OCI-LY7 (cell line): ENCODE measurements at regions not wholly inside any gene's neighbourhood (a gene's known extent, or its start where the extent isn't known, plus 50 kb on each side); places are given as distances from the start of the nearest gene placed in this dataset.

ENCODE experiments used
- BruUV-seq: library from RNA; stranded (reverse); fragments of 400-500 nt; replicated peaks from 2 replicates; lab custom pipeline; 2021; lab: Mats Ljungman, UMichigan
- CTCF ChIA-PET: fragments of 300-600 bp; sonication (Branson Sonifier 250); formaldehyde crosslinking; loops from one replicate; lab custom pipeline; 2022; ENCODE audit warnings: antibody characterized with exemption; ENCODE audit not compliant: unreplicated experiment; lab: Charles Lee
- POLR2A ChIA-PET: fragments of 300-600 bp; sonication (Branson Sonifier 250); formaldehyde crosslinking; loops from one replicate; lab custom pipeline; 2022; ENCODE audit warnings: antibody characterized with exemption; lab: Charles Lee
- DNase-seq: peaks from one replicate; pipeline ENCODE4 v3.0.0-alpha.2; 2015; ENCODE audit warnings: low spot score
- H2AFZ ChIP-seq: fragments of 200-600 bp; sonication (generic), shearing (Covaris generic); 2 replicates; pipeline ENCODE4 v1.6.1; 2014; ENCODE audit warnings: mild to moderate bottlenecking, antibody characterized with exemption, low read length, moderate library complexity
- H3K27ac ChIP-seq: fragments of 200-600 bp; sonication (generic); 2 replicates; pipeline ENCODE4 v1.5.1; 2014; ENCODE audit warnings: mixed run types, low read depth, mild to moderate bottlenecking, moderate library complexity, low read length, inconsistent platforms; ENCODE audit not compliant: poor library complexity, severe bottlenecking
- H3K36me3 ChIP-seq: fragments of 200-600 bp; sonication (generic); 2 replicates; pipeline ENCODE4 v1.6.1; 2014; ENCODE audit warnings: mild to moderate bottlenecking, antibody characterized with exemption, low read length, moderate library complexity, mixed read lengths; ENCODE audit not compliant: insufficient read depth
- H3K4me1 ChIP-seq: fragments of 200-600 bp; sonication (generic); 2 replicates; pipeline ENCODE4 v1.5.1; 2014; ENCODE audit warnings: mild to moderate bottlenecking, low read length; ENCODE audit not compliant: insufficient read depth, poor library complexity, severe bottlenecking
- H3K4me2 ChIP-seq: fragments of 200-600 bp; sonication (generic); 2 replicates; pipeline ENCODE4 v1.6.1; 2014; ENCODE audit warnings: mild to moderate bottlenecking, low read length
- H3K4me3 ChIP-seq: fragments of 200-600 bp; sonication (generic); 2 replicates; pipeline ENCODE4 v1.5.1; 2014; ENCODE audit warnings: mild to moderate bottlenecking, low read depth, low read length; ENCODE audit not compliant: poor library complexity, severe bottlenecking
- H3K79me2 ChIP-seq: fragments of 200-600 bp; sonication (generic); 2 replicates; pipeline ENCODE4 v1.6.1; 2016; ENCODE audit warnings: low read depth, mild to moderate bottlenecking, low read length, moderate library complexity, mixed read lengths; ENCODE audit not compliant: insufficient read depth
- H3K9me2 ChIP-seq: fragments of 200-600 bp; sonication (generic); 2 replicates; pipeline ENCODE4 v1.6.1; 2016; ENCODE audit warnings: mild to moderate bottlenecking, low read length, mixed read lengths; ENCODE audit not compliant: insufficient read depth
- H3K9me3 ChIP-seq: fragments of 200-600 bp; sonication (generic); 2 replicates; pipeline ENCODE4 v1.6.1; 2014; ENCODE audit warnings: mild to moderate bottlenecking, mixed run types, low read length, mixed read lengths
- H4K20me1 ChIP-seq: fragments of 200-600 bp; sonication (generic); 2 replicates; pipeline ENCODE4 v1.6.1; 2014; ENCODE audit warnings: mild to moderate bottlenecking, antibody characterized with exemption, low read length, moderate library complexity, mixed read lengths; ENCODE audit not compliant: insufficient read depth
- CTCF ChIP-seq: fragments of 200-600 bp; sonication (generic); conservative IDR thresholded peaks from 2 replicates; pipeline ENCODE4 v1.5.1; 2014; ENCODE audit warnings: mild to moderate bottlenecking, antibody characterized with exemption, low read length, moderate library complexity, mixed read lengths
- EZH2phosphoT487 ChIP-seq: fragments of 200-600 bp; sonication (generic); IDR thresholded peaks from 2 replicates; pipeline ENCODE4 v1.6.1; 2018; ENCODE audit warnings: low read depth, borderline replicate concordance, mild to moderate bottlenecking, mixed run types, antibody characterized with exemption, low read length, moderate library complexity, mixed read lengths
- intact Hi-C: fragments of 100-400 bp; cut with micrococcal nuclease; formaldehyde crosslinking; loops from one replicate; pipeline ENCODE4 v1.10.0; 2022; ENCODE audit not compliant: unreplicated experiment

GRCh38 chr20:12808006-12808567 is 200.7 kb upstream of the SPTLC3 start:
- H3K79me2 ChIP-seq, result no peaks in the 10 kb centered on the region
- TF ChIP-seq CTCF, result no peak
- no peak for TF ChIP-seq EZH2phosphoT487
- ChIA-PET CTCF (no interaction called here), POLR2A (no interaction called here)
- H3K9me2 ChIP-seq, result no peaks in the 10 kb centered on the region
- no peak overlapping the region for H3K27ac ChIP-seq
- no peaks in the 10 kb centered on the region for H3K9me3 ChIP-seq
- H3K36me3 ChIP-seq, result no peaks in the 10 kb centered on the region
- H3K4me2 ChIP-seq, result no peak overlapping the region
- no peak overlapping the region for H3K4me3 ChIP-seq
- no peak for DNase-seq
- BruUV-seq, result no TSS peak
- H4K20me1 ChIP-seq, result no peaks in the 10 kb centered on the region
- H3K4me1 ChIP-seq, result no peaks in the 10 kb centered on the region
- H2AFZ ChIP-seq, result no peak overlapping the region
- intact Hi-C loops, result no loop called here

- H3K36me3 ChIP-seq, result no peaks in the 10 kb centered on the region
- POLR2A ChIA-PET, result interaction anchor here (1.2 kb wide), 1 partner anchor 33 kb away, joined by 3 read pairs; no protein-coding TSS in a partner anchor
- no peak overlapping the region for H2AFZ ChIP-seq
Measured at GRCh38 chr20:12815231-12815768, 193.5 kb upstream of the SPTLC3 start.

More at GRCh38 chr20:12815231-12815768, 193.5 kb upstream of the SPTLC3 start:
- no peaks in the 10 kb centered on the region for H4K20me1 ChIP-seq
- DNase-seq, result no peak
- no peak for TF ChIP-seq CTCF
- TF ChIP-seq EZH2phosphoT487, result no peak
- H3K4me3 ChIP-seq, result no peak overlapping the region
- H3K79me2 ChIP-seq, result no peaks in the 10 kb centered on the region
- intact Hi-C loops, result no loop called here
- BruUV-seq, result no TSS peak
- no peak overlapping the region for H3K27ac ChIP-seq
- H3K9me2 ChIP-seq, result no peaks in the 10 kb centered on the region
- CTCF ChIA-PET, result no interaction called here
- H3K4me2 ChIP-seq, result no peak overlapping the region
- H3K9me3 ChIP-seq, result no peaks in the 10 kb centered on the region
- H3K4me1 ChIP-seq, result no peaks in the 10 kb centered on the region
